GM12878 (cell line): ENCODE measurements at regions not wholly inside any gene's neighbourhood (a gene's known extent, or its start where the extent isn't known, plus 50 kb on each side); places are given as distances from the start of the nearest gene placed in this dataset.

Source experiments
- ATAC-seq: fragments of 200-7000 bp; cut with Tn5 transposase; 3 replicates; pipeline ENCODE4 v1.9.1; 2020; ENCODE audit warnings: mild to moderate bottlenecking, moderate library complexity
- BruUV-seq: library from RNA; stranded (reverse); fragments of 400-500 nt; replicated peaks from 2 replicates; lab custom pipeline; 2021; lab: Mats Ljungman, UMichigan
- CTCF ChIA-PET: fragments of 300-600 bp; sonication (Branson Sonifier 250); formaldehyde crosslinking; extraction: SDS; loops from one replicate; lab custom pipeline; 2021; ENCODE audit warnings: inconsistent platforms; lab: Yijun Ruan, JAX
- POLR2A ChIA-PET: fragments of 350-600 bp; formaldehyde crosslinking; extraction: SDS; loops from one replicate; lab custom pipeline; 2021; ENCODE audit warnings: inconsistent platforms; lab: Charles Lee
- RAD21 ChIA-PET: fragments of 300-600 bp; sonication (Branson Sonifier 250); formaldehyde crosslinking; loops from one replicate; lab custom pipeline; 2023; ENCODE audit warnings: antibody characterized with exemption; ENCODE audit not compliant: unreplicated experiment; lab: Charles Lee
- SMC1A ChIA-PET: fragments of 300-600 bp; sonication (Branson Sonifier 250); formaldehyde crosslinking; loops from one replicate; lab custom pipeline; 2023; ENCODE audit not compliant: unreplicated experiment, uncharacterized antibody; lab: Charles Lee
- DNase-seq: peaks from one replicate; pipeline ENCODE4 v3.0.0-alpha.2; 2011; ENCODE audit warnings: low read depth, low spot score
- FAIRE-seq: peaks from 3 replicates; lab custom pipeline; 2011; peaks lifted over from hg19 to GRCh38; lab: Jason Lieb, UNC
- H2AFZ ChIP-seq: 2 replicates; pipeline ENCODE4 v1.6.0; 2011; ENCODE audit warnings: low read depth, low read length, control low read depth; ENCODE audit not compliant: control insufficient read depth
- H3K27ac ChIP-seq: 2 replicates; pipeline ENCODE4 v1.5.1; 2011; ENCODE audit warnings: control low read depth; ENCODE audit not compliant: control insufficient read depth, insufficient read depth
- H3K27me3 ChIP-seq, 2 experiments: replicated peaks in 1 of 2; 2 replicates each; pipeline versions ENCODE4 v1.6.0 to v1.6.1; 2011; ENCODE audit warnings: low read length in 1 of 2; ENCODE audit not compliant: control insufficient read depth in 2 of 2, insufficient read depth in 2 of 2
- H3K36me3 ChIP-seq, 2 experiments: 2 replicates each; pipeline ENCODE4 v1.5.1; 2011; ENCODE audit warnings: low read length in 1 of 2; ENCODE audit not compliant: control insufficient read depth in 2 of 2, insufficient read depth in 2 of 2
- H3K4me1 ChIP-seq: 2 replicates; pipeline ENCODE4 v1.6.1; 2011; ENCODE audit warnings: mild to moderate bottlenecking, low read length, moderate library complexity, mixed read lengths; ENCODE audit not compliant: control insufficient read depth, insufficient read depth
- H3K4me2 ChIP-seq: 2 replicates; pipeline ENCODE4 v1.6.0; 2011; ENCODE audit warnings: control low read depth; ENCODE audit not compliant: control insufficient read depth, insufficient read depth
- H3K4me3 ChIP-seq: fragments of 200-600 bp; sonication (generic); 2 replicates; pipeline ENCODE4 v1.5.1; 2016
- H3K79me2 ChIP-seq: 2 replicates; pipeline ENCODE4 v1.6.0; 2011; ENCODE audit warnings: low read length; ENCODE audit not compliant: control insufficient read depth, insufficient read depth
- H3K9ac ChIP-seq: 2 replicates; pipeline ENCODE4 v1.8.0; 2011; ENCODE audit warnings: low read length, control low read depth, mixed read lengths; ENCODE audit not compliant: control insufficient read depth, insufficient read depth
- H3K9me3 ChIP-seq: replicated peaks from 3 replicates; pipeline ENCODE4 v1.5.1; 2011; ENCODE audit warnings: mild to moderate bottlenecking, low read length; ENCODE audit not compliant: control insufficient read depth, insufficient read depth
- H4K20me1 ChIP-seq: 2 replicates; pipeline ENCODE4 v1.6.0; 2011; ENCODE audit not compliant: control insufficient read depth, insufficient read depth
- BCL11A ChIP-seq: IDR thresholded peaks from 2 replicates; pipeline ENCODE4 v1.6.1; 2011; ENCODE audit warnings: low read depth, low read length
- CHD4 ChIP-seq: fragments of 200-600 bp; sonication (generic); IDR thresholded peaks from 2 replicates; pipeline ENCODE4 v1.6.1; 2016; ENCODE audit warnings: mild to moderate bottlenecking
- EGR1 ChIP-seq, 2 experiments: IDR thresholded peaks; 1 replicate in 1 of 2; 2 replicates in 1 of 2; pipeline ENCODE4 v1.6.1; 2011 to 2012; ENCODE audit warnings: low read depth in 2 of 2, low read length in 2 of 2, borderline replicate concordance in 1 of 2, mild to moderate bottlenecking in 1 of 2, moderate library complexity in 1 of 2
- FOS ChIP-seq: IDR thresholded peaks from 3 replicates; pipeline ENCODE4 v1.6.1; 2011; ENCODE audit warnings: borderline replicate concordance; ENCODE audit not compliant: insufficient read length; ENCODE audit errors: extremely low read depth
- POLR2AphosphoS2 ChIP-seq: IDR thresholded peaks from 2 replicates; pipeline ENCODE4 v1.6.1; 2011; ENCODE audit warnings: low read depth, mild to moderate bottlenecking, low read length, improper control_type of control experiment, moderate library complexity
- SRF ChIP-seq, 2 experiments: IDR thresholded peaks; 2 replicates each; pipeline ENCODE4 v1.6.1; 2011; ENCODE audit warnings: low read depth in 2 of 2, low read length in 2 of 2, mild to moderate bottlenecking in 1 of 2, moderate library complexity in 1 of 2
- USF1 ChIP-seq: IDR thresholded peaks from 2 replicates; pipeline ENCODE4 v1.6.1; 2011; ENCODE audit warnings: borderline replicate concordance, low read depth, mild to moderate bottlenecking, moderate library complexity, mixed read lengths, low read length; ENCODE audit not compliant: insufficient read depth; ENCODE audit errors: extremely low read length
- ZBTB40 ChIP-seq: fragments of 450-650 bp; IDR thresholded peaks from 2 replicates; pipeline ENCODE4 v1.6.1; 2016; ENCODE audit warnings: mild to moderate bottlenecking, moderate library complexity, borderline replicate concordance
- ZSCAN29 ChIP-seq: fragments of 450-650 bp; IDR thresholded peaks from 2 replicates; pipeline ENCODE4 v1.6.1; 2017; ENCODE audit warnings: mild to moderate bottlenecking, moderate library complexity
- WGBS: methylation state at CpG from one replicate; pipeline ENCODE4 v1.1.6; 2016; ENCODE audit warnings: low lambda C conversion rate; ENCODE audit not compliant: insufficient replicate concordance, insufficient coverage; ENCODE audit errors: missing lambda C conversion rate; 5-methylcytosine and 5-hydroxymethylcytosine counted together
- in situ Hi-C: fragments of 300-500 bp; cut with MboI; formaldehyde crosslinking; loops from 9 replicates; pipeline ENCODE4 v1.14.3; 2018; ENCODE audit warnings: mixed read lengths
- intact Hi-C: fragments of 100-400 bp; cut with micrococcal nuclease; formaldehyde crosslinking; loops from one replicate; pipeline ENCODE4 v1.14.2; 2022; ENCODE audit not compliant: unreplicated experiment

GRCh38 chr5:121688126-121688525 is 163.6 kb upstream of the FTMT start:
- RAD21 ChIA-PET, result no interaction called here
- H3K27me3 ChIP-seq, result no peaks in the 10 kb centered on the region
- in situ Hi-C loops, result no loop called here
- no peaks in the 10 kb centered on the region for H3K9me3 ChIP-seq
- no peak overlapping the region for H3K4me3 ChIP-seq
- no peaks in the 10 kb centered on the region for H3K79me2 ChIP-seq
- H2AFZ ChIP-seq, result no peak overlapping the region
- DNase-seq, result no peak
- no peaks in the 10 kb centered on the region for H3K36me3 ChIP-seq
- WGBS, result 17% methylated on average over 1 of the region's 1 CpG
- BruUV-seq, result no TSS peak
- no peaks in the 10 kb centered on the region for H3K4me1 ChIP-seq
- CTCF ChIA-PET, result no interaction called here
- no peak overlapping the region for H3K9ac ChIP-seq
- no peak overlapping the region for H3K4me2 ChIP-seq
- TF ChIP-seq BCL11A (no peak), USF1 (no peak), FOS (no peak), POLR2AphosphoS2 (no peak), SRF (IDR thresholded peaks at IDR 0.05; ENCODE audit: low read depth in 2 of 2, low read length in 2 of 2) (no peak), ZBTB40 (no peak), CHD4 (no peak), EGR1 (IDR thresholded peaks at IDR 0.05; ENCODE audit: borderline replicate concordance in 1 of 2, low read depth in 2 of 2, low read length in 2 of 2) (no peak), ZSCAN29 (no peak)
- TF ChIP-seq, all 136 proteins: peak for 0
- POLR2A ChIA-PET, result no interaction called here
- FAIRE-seq (no peak), ATAC-seq (no peak)
- H4K20me1 ChIP-seq, result no peaks in the 10 kb centered on the region
- SMC1A ChIA-PET, result no interaction called here
- intact Hi-C loops, result no loop called here
- no peak overlapping the region for H3K27ac ChIP-seq
